ENCODE measurements at regions not wholly inside any gene's neighbourhood (a gene's known extent, or its start where the extent isn't known, plus 50 kb on each side); places are given as distances from the start of the nearest gene placed in this dataset.

DNA sequence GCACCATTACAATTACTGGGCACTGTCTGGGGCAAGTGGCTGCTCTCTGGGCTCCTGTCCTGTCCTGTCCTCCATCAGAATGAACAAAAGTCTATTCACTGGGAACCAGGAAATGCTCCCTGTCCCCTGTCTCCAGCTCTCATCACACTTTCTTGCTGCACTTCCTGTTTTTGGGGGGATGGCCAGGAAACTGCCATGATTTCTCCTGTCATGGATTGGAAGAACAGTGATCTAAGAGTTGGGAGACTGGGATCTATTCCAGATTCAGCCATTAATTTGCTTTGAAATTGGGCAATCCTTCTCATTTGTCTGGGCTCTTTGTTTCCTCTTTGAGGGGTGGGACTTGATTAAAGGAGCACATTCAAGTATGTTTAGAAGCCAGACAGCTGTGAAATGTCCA, 61.4 kb upstream of the KIRREL3 start:
- DNase-seq (ENCODE audit: low spot score) = no peak

DNA sequence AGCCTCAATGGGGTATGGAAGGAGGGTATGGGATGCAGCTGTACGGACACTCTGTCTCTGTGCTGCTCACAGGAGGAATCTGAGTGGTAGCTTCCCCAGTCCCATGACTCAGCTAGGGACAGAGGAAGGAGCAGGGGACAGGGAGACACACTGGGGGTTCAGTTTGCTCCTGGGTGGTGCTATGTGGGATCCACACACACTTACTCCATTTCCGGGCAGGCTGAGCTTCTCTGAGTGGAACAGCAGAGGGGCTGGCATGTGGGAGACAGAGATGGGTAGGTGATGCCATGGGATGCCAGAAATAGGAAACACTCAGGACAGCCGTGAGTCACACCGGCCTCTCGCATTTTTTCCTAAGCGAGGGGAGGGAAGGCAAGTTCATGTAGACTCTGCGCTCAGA, 59.2 kb upstream of the KIRREL3 start:
- DNase-seq (ENCODE audit: low spot score) = no peak

DNA sequence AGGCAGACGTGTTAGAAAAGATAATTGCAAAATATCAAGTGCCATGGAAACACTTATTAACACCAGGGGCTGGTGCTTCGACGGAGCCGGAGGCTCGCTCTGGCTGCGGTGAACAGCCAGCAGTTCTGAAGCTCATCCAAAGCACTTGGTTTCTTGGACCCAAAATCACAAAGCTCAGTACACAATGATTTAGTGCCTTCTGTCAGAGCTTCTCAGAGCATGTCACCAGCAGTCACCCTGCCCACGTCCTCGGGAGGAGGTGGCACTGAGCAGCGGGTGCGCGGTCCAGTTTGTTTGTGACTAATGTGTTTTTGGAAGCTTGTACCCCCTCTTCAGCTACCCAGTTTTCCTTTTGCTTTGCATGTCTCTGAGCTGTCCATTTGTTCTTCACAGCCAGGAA, 58.7 kb upstream of the KIRREL3 start:
- no peak for DNase-seq (ENCODE audit: low spot score)

DNA sequence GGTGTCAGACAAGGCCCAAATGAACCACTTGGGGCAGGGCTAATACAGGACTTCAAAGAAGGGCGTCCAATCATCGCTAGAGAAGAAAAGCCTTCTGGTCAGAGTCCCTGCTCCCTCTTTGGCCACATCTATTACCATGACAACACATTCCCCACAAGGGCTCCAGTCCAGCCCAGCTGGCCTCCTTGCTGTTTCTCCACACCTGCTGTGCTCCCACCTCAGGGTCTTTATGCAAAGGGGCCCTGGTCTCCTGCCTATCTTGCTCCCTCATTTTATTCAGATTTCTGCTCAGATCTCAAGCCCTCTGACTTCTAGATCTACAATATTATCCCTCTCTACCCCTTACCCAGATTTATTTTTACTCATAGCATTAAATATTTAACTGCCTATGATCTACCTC, 58.0 kb upstream of the KIRREL3 start:
- DNase-seq (ENCODE audit: low spot score) = no peak

DNA sequence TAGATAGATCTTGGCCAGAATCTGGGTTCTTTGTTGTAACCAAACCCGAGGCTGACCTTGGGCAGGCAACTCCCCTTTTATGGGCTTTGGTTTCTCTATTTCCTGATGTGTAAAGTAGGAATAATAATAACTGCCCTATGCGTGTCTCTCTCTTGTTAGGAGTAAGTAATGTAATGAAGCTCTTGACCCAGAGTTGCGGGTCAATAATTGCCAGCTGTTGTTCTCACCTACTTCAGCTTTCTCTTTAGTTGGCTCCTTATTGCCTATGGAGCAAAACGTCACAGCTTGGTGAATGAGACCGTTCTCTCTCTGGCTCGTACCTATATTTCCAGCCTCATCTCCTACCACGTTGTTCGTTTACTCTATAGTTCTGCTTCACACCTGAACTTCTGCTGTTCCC, 56.6 kb upstream of the KIRREL3 start:
- DNase-seq (ENCODE audit: low spot score) = no peak

DNA sequence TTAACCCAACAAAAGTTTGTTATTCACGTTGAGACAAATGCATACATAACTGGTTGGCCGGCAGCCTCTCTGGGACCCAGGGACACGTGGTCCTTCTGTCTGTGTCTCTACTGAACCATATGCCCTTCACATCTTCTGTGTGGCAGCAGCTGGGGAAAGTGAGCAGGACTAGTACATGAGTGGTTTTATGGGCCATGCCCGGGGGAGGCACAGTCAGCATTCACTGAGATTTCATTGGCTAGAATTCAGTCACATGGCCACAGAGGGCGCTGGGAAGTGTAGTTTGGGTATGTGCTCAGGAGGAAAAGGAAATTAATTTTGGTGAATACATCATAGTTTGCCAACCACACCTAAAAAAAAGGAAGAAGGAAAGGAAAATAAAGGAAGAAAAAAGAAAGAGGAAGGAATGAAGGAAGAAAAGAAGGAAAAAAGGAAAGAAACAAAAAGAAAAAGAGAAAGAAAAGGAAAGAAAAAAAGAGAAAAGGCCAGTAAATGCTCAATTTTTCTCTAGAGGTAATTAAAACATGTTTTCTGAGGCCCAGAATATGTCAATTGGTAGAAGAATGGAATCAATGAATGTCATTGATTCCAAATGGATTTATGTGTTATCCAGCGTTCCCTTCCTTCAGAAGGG, 55.9 kb upstream of the KIRREL3 start:
- DNase-seq (ENCODE audit: low spot score) = no peak

DNA sequence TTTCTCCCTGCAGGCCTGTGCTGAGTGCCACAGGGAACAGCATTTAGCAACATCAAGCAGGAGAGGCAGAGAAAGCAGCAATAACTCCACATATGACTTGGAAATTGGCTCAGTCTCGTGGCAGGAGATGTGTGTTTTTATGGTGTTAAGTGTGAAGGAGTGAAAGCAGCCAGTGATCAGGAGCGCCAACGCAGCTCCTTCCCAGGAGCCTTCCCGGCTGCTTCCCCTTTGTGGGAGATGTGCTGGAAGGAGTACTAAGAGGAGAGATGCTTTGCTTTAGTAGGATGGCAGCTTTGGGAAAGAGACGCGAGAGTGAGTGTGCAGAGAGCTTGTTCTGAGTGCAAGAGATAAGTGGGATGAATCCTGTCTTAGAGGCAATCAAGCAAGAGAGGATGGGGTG, 54.7 kb upstream of the KIRREL3 start:
- DNase-seq (ENCODE audit: low spot score) = no peak

DNA sequence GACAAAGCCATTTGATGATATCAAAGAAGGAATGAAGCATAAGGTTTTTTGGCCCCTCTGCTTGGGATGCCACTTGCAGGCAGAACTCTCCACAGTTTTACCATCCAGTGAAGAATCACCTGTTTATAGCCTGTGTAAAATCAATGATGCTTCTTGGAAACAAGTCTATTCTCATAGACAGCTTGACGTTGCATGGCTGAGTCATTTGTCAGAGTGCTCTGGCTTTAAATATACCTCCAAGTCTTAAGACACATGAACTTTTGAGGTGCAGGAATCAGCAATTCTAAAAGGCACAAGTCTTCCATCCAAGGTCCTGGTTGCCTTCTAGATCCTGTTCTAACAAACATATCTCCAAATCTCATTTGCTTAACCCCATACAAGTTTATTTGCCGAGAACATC, 53.6 kb upstream of the KIRREL3 start:
- DNase-seq (ENCODE audit: low spot score) = no peak

DNA sequence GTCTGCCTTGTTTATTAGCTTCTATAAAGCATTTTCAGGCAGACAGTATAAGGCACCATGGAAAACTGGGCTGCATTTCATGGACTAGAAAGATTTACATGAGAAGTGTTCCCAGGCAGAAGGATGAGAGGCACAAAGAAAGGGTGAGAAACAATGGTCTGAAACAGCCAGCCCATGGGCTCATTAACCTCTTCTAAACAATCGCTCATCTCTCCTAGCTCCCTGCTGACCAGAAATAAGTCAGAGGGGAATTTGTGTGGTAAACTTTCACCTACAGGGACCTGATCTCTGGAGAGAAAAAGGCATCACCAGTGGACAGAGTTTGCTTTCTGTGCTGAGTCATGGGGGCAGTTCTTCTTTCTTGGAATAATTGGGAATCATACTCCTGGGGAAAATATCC, 51.8 kb upstream of the KIRREL3 start:
- no peak for DNase-seq (ENCODE audit: low spot score)
